Urothelium cell line (cell line): ENCODE measurements at regions not wholly inside any gene's neighbourhood (a gene's known extent, or its start where the extent isn't known, plus 50 kb on each side); places are given as distances from the start of the nearest gene placed in this dataset.
"Not testable (repeated sequence)": the region's sequence is repeated elsewhere in the genome, so short reads cannot be mapped to it uniquely, and the experiment has no call there.

Source experiments
- DNase-seq: peaks from one replicate; pipeline ENCODE4 v3.0.0; 2011; ENCODE audit warnings: low spot score, mixed read lengths
- FAIRE-seq: peaks from 2 replicates; lab custom pipeline; 2011; peaks lifted over from hg19 to GRCh38; lab: Jason Lieb, UNC

DNA sequence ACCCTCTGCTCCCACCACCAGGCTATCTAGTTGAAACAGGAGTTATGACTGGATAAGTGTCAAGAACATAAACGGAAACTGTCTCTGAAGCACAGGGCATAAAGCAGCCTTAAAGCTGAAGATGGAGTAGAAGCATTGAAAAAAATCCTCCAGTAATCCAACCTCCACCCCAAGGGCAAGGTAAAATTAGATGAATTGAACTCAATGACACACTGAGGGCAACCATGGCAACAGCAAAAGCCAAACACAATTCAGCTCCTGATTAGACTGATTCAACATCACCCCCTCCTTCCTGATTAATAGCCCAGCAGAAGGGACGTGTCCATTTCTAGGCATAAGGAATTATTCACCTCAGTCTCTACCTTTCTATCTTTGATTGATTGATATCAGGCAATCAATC, 183.2 kb upstream of the MAP3K1 start:
- DNase-seq (no peak), FAIRE-seq (no peak)

- DNase-seq (no peak), FAIRE-seq (no peak)
Observed at GRCh38 chr5:56631719-56632118, 183.6 kb upstream of the MAP3K1 start.

- DNase-seq, FAIRE-seq: not testable (repeated sequence)
Observed at GRCh38 chr5:56628616-56629015, 186.7 kb upstream of the MAP3K1 start.

DNA sequence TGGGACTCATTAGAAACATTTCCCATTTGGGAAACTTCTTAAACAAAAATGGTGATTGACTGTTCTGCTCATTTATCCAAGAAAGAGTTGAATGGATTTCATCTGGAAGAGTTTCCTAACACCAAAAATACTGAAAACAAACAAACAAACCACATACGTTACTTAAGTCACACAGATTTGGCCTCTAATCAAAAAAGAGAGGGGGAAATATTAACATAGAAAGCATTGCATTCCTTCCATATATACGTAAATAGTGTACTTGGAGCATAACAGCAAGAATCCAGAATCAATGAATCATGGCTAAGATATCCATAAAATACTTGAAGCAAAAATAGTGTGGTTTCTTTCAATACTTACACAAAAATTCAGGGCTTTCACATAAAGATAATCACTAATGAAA, 189.8 kb upstream of the MAP3K1 start:
- no peak for DNase-seq
- FAIRE-seq = no peak

DNA sequence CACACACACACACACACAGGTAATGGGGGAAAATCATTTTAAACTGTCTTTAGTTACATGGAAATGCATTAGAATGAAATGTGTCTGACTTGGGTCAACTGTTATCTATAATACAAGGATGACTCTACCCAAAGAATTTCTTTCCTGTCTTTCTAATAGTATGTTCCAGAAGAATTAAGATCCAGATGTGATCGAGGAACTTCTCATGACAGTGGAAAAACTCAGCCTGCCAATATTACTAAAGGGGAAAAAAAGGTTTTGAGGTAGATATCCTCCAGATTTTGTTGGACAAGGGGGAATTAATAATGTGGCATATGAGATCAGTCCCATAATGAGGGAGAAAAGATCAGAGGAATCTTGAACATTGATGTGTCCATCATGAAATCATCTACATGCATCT, 190.6 kb upstream of the MAP3K1 start:
- peak; percentile 78 for FAIRE-seq
- no peak for DNase-seq

DNA sequence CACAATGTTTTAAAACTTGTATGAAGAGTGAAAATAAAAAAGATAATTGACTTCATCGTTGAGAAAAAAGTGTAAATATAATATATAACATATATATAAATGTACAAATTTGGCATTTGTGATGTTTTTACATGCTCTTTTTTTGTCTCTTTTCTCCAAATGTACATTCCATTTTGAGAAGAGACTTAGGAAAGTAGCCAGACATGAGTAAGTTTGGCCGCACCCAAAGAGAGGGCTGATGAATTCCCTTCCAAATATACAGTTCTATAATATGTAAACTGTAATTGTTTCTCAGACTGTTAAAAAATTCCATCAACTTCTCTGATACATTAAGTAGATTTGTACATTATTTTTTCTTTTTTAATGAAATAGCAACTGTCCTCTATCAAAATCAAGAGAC, 193.2 kb upstream of the MAP3K1 start:
- FAIRE-seq (no peak), DNase-seq (no peak)

DNA sequence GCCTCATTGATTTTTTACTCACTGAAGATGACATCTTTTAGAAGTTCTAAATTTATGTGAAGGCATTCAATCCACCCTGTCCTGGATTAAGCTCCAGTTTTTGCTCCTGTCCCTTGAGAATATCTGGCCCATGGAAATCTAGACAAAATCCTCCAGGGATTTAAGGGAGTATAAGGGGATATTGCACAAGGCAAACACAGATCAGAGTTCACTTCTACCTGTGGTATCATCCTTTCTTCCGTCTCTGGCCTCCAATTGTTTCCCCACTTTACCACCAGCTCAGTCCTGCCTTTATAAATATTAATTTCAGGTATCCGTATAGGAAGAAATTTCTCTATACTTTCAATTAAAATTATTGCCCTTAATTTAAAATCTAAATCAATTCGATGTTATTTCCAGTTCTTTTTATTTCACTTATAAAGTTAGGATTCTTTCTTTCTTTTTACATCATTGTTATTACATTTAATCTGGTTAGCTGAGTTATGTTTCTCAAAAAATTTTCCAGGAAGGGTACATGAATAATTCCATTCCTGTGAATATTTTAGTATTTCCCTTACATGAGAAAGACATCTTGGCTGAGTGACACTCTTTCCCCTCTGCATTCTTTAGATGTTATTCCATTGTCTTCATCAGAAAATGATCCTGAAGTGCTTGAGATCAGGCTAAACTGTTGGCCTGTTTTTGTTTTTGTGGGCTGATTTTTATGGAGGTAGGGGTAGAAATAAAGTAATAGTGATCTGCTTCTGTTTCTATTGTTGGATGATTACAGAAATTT, 194.3 kb upstream of the MAP3K1 start:
- FAIRE-seq (no peak), DNase-seq (no peak)

DNA sequence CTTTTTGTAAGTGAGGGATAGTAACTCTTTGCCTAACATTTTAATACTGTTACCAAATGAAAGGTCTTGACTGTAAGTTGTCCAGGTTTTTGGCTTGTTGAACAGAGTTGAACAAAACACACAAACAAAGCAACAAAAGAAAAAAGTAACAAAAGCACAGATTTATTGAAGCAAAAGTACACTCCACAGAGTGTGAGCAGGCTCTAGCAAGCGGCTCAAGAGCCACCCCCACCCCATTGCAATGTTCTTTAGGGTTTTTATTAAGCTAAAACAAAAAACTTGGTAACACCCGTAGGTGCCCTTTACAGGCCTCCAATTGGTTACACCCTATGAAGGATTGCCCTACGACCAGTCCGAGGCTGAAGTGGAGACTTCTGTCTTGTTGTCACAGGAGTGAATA, 197.4 kb upstream of the MAP3K1 start:
- DNase-seq (no peak), FAIRE-seq (no peak)

DNA sequence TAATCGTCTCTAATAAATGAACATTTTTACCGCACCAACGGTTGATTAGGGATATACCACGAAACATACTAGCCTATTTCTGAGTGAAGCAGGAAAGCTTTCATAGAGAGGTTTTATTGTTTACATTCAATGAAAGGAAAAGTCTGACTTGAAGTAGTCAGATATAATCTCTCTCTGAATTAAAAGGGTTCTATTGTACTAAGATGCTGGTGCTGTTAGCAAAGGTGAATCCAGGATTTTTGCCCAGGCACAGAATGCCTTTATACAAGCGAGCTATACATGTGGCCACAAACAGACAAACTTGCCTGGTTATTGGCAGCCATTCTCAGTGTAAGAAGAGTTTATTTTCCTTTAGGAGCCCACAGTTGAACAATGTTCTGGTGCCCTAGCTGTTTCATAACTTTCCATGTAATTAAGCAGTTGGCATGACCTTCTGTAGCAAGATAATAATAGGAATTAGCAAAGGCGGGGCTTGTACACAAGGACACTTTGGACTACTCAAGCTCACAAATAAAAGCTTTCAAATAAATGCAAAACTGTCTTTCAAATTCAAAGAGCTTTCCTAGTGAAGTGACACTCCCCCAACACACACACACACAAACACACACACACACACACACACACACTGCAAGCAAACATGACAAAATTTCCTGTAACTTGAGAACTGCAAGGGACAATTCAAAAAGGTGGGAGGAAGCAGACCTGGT, 198.7 kb upstream of the MAP3K1 start:
- DNase-seq (no peak), FAIRE-seq (no peak)

GRCh38 chr5:56615361-56616153, 199.8 kb upstream of the MAP3K1 start:
- FAIRE-seq = no peak
- no peak for DNase-seq

DNA sequence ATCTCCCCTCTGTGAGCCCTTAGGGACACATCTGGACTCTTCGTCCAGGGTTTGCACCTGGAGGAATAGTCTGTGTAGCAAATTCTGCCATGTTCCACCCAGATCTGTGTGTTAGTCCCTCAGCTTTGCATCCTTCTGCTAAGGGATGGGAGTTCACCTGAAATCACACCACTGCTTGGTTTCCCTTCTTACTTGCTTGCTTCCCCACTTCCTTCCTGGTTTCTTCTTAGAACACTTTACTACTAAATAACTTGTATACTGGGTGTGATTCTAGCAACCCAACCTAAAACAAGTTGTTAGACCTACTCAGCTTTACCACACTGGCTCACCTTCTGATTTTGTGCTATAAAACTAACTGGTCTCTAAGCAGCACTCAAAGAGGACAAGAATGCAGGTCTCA, 202.6 kb upstream of the MAP3K1 start:
- no peak for FAIRE-seq
- no peak for DNase-seq

DNA sequence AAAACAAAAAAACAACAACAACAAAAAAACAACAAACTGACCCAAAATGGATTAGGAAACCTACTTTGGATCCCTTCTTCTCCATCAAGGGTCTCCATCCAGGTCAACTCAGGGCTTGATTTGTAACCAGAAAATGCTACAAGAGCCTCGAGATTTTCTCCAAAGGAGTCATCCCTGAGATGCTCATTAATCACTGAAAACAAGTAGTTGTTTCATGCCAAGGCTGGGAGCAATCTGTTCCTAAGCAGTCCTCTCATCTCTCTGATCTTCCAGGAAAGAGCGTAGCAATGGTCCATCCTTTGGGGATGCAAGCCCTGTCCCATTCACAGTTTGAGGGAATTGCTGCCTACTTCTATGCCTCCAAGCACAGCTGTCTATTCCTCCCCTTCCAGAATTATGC, 203.0 kb upstream of the MAP3K1 start:
- DNase-seq (no peak), FAIRE-seq (no peak)

GRCh38 chr5:56610093-56610698, 205.2 kb upstream of the MAP3K1 start:
- DNase-seq = no peak
- FAIRE-seq = peak; percentile 46

DNA sequence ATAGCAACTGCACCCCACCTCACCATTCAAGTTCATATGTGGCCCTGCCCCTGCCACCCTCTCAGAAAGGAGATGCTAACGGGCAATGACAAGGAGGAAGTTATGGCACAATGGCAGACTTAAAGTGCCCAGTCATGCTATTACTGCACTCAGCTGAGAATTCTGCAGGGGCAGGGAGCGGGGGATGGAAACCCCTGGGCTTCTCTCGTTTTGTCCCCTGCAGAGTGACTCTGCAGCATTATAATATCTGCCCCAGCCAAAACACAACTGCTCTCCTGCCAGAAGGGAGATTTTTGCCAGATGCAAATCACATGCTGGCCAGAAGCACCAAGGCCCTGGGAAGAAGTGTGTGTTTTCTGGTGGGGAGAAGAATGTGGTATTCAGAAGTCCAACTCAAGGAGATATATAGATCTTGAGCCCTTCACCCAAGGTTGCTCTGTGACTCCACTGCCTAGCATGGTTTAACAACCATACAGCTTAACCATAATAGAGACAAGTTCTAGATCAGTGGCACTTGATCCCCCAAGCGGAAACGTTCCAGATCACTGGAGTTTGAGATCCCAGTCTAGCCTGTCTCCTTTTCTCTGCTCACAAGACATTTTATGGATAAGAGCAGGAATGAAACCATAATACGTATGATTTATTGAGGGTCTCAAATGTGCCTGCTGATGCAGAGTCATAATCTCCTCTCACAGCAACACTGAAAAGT, 207.0 kb upstream of the MAP3K1 start:
- DNase-seq = no peak
- FAIRE-seq = peak; percentile 32

DNA sequence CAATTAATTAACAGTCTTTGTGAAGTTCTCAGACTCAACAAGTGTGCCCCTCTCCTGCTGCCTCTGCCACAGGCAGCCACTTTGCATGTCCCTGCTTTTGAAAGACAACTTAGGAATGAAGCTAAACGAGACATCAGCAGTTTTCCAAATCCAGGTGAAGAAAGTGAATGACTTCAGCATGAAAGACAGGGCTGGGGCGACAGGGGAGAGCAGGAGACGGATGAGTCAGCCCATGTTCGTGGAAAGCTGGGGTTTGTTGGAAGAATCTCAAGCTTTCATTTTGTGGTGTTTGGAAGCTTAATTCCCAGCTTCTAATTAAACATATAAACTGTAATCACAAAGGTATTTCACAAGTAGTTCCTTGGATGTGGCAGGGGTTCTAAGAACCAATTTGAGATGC, 207.8 kb upstream of the MAP3K1 start:
- FAIRE-seq (peak; percentile 13), DNase-seq (peak; percentile 57)

DNA sequence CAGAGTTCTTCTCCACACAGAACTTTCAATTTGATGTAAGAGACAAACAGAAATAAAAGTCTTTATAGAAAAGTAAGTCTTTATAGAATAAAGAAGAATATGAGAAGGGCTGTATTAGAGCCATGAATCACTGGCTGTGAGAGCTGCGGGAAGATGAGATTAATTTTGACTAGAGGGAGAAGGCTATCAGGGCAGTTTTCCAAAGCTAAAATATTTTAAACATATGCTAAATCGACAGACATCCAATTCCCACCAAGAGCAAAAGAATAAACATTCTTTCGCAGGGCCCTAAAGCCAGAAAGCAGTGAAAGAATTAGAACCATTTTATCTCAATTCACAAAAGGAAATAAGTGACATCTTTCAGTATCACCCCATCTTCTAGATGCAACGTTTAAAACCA, 208.3 kb upstream of the MAP3K1 start:
- FAIRE-seq (no peak), DNase-seq (no peak)

GRCh38 chr5:56606192-56606591, 209.2 kb upstream of the MAP3K1 start:
- DNase-seq (no peak), FAIRE-seq (no peak)

- DNase-seq = no peak
- no peak for FAIRE-seq
Observed at GRCh38 chr5:56605231-56605630, 210.1 kb upstream of the MAP3K1 start.

DNA sequence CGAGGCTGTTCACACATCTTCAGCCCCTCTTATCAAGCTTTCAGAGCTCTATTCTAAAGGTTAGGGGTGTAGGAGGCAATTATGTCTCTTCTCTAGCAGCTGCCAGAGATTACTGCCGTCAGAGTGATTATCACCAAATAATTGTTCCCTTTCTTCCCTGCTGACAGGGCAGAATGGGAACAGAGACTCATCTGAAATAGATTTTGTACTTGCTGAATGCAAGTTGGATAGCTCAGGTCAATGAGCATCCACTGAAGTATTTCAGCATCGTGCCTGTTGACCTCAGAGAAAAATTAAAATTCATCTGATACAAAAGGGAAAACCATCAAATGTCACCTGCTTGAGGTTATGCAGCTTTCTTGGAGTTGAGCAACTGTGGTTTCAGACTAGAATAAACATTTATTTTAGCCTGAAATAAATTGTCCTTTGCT, 213.7 kb upstream of the MAP3K1 start:
- no peak for FAIRE-seq

DNA sequence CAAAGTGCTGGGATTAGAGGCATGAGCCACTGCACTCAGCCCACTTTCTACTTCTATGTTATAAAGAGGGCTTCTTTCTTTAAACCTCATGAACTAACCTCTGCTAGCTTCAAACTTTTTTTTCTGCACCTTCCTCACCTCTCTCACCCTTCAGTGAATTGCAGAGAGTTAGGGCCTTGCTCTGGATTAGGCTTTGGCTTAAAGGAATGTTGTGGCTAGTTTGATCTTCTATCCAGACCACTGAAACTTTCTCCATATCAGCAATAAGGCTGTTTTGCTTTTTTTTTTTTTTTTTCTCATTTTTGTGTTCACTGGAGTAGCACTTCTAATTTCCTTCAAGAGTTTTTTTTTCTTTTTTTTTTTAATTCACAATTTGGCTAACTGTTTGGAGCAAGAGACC, 216.4 kb upstream of the MAP3K1 start:
- FAIRE-seq (no peak), DNase-seq (no peak)

More for the DNA sequence above, 213.7 kb upstream of the MAP3K1 start:
- no peak for DNase-seq

- no peak for DNase-seq
- no peak for FAIRE-seq
Observed at GRCh38 chr5:56596155-56596554, 219.2 kb upstream of the MAP3K1 start.
